ENCODE measurements at regions not wholly inside any gene's neighbourhood (a gene's known extent, or its start where the extent isn't known, plus 50 kb on each side); places are given as distances from the start of the nearest gene placed in this dataset.

DNA sequence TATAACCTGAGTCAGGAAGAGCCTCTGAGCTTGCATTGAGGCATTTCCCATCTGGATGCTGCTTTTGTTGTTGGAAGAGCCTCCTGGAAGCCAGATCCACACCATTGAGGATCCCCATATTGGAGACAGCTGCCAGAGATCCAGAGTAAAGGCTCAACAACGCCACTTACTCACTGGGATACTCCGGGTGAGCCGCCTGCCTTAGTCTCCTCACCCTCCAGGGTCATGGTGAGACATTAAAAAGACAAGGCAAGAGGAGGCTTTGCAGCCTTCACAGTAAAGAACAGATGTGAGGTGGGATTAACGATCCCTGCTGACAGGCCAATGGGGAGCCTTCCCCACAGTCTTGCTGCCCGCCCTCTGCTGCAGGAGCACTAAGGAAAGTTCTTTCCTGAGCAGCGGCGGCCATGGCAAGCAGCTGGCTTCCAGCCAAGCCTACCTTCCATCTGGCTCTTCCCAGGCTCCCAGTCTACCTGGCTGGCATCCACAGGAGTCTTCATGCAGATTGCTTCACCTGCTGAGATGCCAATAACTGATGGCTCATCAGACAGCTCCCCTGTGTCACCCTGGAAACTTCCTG, 198.5 kb downstream of the CYLD start:
- ATAC-seq (no peak), DNase-seq (no peak)
- intact Hi-C loops (cut with micrococcal nuclease) = no loop called here

DNA sequence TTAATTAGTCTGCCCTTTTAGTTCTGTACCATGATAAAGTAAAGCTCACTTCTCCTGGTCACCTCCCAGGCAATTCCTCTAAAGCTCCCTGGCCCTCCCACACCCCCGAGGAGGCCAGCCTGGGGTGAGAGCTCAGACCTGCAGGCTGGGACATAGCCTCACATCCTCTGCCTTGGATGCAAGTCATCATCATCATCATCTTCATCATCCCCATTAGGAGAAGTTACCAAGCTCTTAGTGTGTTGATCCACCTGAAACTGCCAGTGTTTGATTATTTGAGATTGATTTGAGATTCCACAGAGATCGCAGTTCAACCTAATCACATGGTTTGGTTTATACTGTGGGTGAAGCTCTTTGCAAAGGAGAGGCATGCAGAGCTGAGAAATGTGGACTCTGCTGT, 197.5 kb downstream of the CYLD start:
- intact Hi-C loops (cut with micrococcal nuclease) = no loop called here
- ATAC-seq (no peak), DNase-seq (no peak)

DNA sequence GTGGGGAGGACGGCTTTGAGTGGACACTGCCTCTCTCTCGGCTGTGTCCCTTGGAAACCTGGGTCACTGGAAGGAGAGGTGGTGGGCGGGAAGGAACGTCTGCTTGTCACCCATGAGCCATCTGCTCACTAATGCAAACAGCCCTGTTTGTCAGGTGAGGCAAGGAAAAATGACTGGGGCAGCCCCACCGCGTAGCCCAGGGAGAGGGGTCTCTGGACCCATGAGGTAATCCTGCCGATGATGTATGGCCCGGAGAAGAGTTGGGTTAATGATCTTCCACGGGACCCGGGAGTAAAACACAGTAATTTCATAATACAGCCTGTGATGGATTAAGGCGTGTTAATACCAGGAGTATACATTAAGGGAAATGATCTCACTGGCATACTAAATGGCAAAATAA, 197.0 kb downstream of the CYLD start:
- no peak for ATAC-seq
- no peak for DNase-seq
- intact Hi-C loops (cut with micrococcal nuclease) = no loop called here

DNA sequence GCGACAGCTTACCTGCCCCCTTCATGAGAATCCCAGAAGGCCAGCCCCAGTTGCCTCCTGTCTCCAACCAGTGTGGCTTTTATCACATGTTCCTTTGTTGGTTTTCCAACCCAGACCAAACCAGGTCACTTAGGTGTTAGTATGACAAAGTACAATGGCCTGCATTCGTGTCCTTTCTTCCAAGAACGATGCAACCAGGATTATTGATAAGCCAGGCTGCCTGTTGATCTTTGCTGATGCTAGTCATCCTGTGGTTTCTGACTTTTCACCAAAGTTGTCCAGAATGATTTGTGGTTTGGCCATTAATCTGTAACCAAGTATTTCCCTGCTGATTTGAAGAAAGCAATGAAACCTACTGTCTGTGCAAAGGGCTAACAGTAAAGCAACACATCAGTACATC, 191.4 kb downstream of the CYLD start:
- intact Hi-C loops (cut with micrococcal nuclease) = no loop called here
- no peak for ATAC-seq
- no peak for DNase-seq

DNA sequence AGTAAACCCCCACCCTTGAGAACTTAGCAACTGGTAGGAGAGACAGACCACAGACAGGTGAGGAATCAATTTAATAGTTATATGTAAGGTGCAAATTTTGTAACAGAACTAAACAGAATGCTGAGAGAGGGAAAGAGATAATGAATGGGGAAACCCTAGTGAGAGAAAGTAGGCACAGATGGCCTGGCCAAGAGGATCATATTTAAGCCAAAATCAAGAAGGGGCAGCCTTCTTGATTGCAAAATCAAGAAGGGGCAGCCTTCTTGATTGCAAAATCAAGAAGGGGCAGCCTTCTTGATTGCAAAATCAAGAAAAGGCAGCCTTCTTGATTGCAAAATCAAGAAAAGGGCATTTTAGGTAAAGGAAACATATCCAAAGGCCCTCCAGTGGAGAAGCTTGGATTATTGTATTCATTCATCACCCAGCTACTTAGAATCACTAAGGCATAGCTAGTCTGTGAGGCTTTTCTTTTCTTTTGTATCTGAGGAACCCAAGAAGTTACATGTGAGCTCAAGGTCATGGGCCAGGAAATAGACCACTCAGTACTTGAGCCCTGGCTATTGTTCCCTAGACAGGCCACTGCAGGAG, 190.6 kb downstream of the CYLD start:
- intact Hi-C loops (cut with micrococcal nuclease) = no loop called here
- DNase-seq (no peak), ATAC-seq (no peak)

DNA sequence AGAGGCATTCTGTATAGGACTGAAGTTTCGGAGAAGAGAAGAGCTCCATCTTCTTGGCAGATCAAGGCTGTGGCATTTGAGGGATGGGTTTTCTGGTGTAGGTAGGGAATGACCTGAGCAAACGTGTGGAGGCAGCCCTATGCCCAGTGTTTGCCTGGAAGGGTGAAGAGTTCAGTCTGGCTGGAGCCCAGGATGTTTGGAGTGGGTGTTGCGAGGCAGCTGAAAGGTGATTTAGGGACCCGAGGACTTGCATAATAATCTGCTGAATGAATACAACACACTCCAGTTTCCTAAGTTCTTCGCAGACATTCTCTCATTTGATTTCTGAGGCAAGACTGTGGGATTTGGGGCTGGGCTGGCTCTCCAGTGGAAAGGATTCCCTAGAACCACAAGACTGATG, 186.2 kb downstream of the CYLD start:
- intact Hi-C loops (cut with micrococcal nuclease) = no loop called here
- DNase-seq (no peak), ATAC-seq (no peak)

DNA sequence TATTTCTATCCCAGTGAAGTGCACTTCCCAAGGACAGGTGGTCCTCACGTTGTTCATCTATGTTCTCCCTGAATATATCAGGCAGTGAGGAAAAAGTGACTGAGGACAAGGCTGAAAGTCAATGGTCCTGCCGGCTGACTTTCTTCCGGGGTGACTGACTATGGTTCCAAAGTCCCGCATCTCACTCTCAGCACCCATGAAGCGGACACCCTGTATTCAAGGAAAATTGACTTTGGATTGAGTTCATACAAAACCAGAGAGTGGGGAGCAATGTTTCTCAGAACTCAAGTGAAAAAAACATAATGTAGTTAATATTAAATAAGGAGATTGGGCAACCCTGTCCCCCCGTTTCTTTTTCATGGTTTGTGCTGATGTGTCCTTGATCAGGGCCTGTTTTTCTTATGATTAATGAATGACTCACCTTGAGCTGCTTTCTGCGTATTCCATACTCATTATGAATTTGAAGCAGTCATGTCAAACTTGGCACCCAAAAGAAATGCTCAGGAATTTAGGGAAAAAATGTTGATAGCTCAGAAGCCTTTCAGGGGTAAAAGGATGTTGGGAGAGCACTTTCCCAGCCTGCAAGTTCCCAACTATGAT, 184.0 kb downstream of the CYLD start:
- intact Hi-C loops (cut with micrococcal nuclease) = no loop called here
- ATAC-seq (no peak), DNase-seq (no peak)

DNA sequence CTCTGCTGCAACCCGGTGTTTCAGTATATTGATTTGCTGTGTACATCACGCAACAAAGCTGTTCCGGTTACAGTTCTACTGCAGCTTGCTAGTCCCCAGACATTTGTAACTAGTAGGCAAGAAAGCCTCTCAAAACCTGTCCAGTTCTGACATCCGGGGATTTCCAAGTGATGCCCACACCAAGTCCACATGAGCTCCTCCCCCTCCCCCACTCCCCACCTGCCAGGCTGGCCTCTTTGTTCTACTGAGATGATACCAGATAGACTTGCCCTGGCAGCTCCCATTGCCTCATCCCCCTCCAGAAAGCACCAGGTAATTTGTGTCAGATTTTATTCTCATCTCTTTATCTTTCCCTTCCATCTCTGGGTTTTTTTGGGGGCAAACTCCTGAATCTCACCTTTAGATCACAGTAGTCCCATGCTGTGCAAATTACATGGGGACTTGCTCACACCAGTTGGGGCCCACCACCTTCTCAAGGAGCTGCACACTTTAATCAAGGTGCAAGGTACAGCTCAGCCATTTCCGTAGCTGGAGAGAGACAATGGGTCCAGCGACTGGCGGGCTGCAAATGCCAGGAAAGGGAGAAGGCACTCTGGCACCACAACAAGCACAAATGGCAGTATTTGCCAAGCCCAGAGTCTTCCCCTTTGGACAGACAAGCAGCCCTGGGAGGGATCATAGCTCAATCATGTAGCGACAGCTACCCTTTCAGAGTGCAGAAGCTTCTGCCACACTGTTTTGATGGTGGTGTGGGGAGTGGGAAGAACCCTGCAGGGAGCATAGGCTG, 183.1 kb downstream of the CYLD start:
- intact Hi-C loops (cut with micrococcal nuclease) = no loop called here
- no peak for ATAC-seq
- DNase-seq = no peak

DNA sequence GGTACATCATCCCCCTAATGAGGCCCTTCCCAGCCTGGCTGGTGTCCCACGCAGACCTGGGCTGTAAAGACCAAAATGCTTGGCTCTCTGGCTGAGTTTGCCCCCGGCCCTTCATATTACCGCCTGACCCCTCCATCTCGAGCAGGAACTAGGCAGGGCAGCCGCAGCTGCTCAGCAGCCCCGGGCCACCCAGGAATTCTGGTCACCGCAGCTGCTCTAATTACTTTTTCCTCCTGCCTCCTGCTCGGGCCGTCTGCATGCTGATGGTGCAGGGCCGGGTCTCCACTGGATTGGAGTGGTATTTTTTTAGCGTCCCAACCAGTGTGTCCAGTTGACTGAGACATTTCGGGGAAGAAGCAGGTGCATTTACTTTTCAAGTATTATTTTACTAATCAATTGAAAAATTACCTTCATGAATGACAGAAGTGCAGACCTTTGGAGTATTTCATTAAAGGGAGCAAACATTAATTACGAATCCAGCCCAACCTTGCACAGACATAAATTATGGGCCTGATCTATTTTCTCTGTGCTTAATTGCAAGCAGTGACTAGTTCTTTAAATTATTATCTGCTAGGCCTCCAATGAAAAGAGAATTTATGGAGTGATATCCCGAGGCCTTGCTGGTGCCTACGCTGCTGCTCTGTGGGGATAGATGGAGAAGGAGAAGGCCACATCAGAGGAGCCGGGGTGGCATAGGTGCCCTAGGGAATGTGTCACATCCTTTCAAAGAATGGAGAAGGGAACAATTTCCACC, 176.2 kb downstream of the CYLD start:
- ATAC-seq = no peak
- intact Hi-C loops (cut with micrococcal nuclease) = no loop called here

DNA sequence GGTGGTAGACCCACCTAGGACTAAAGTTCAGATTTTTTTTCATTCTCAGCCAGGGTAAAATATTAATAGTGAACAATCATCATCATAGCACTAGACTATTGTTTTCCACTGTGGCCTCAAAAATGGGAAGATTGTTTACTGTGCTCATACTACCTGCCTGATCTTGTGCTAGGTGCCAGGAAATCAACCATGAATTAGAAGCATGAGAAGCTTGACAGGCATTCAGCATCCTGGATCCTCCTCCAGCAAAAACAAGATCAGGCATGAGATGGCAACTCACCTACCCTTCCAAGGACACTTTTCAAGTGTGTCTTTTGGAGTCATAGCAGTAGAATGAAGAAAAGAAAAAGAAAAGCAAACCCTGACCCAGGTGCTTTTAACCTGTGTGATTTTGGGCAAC, 174.2 kb downstream of the CYLD start:
- no peak for DNase-seq
- ATAC-seq = no peak
- intact Hi-C loops (cut with micrococcal nuclease) = no loop called here

More for the DNA sequence above, 176.2 kb downstream of the CYLD start:
- DNase-seq = no peak

DNA sequence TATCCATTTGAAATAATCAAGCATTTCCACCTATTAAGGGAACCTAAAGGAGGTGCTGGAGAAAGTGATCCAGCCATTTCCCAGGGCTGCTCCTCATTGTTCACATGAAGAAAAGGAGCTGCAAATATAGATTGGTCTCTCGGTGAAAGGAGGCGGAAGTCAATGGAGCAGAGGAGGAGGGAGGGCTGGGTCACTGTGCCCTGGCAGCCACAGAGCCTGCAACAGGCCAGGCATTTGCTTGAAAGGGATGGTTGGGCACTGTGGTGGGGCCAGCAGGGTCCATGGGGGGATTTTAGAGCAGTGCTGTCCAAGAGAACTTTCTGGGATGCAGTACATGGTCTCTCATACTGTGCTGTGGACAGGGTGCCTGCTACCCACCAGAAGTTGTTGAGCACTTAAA, 173.2 kb downstream of the CYLD start:
- intact Hi-C loops (cut with micrococcal nuclease) = no loop called here
- no peak for ATAC-seq

DNA sequence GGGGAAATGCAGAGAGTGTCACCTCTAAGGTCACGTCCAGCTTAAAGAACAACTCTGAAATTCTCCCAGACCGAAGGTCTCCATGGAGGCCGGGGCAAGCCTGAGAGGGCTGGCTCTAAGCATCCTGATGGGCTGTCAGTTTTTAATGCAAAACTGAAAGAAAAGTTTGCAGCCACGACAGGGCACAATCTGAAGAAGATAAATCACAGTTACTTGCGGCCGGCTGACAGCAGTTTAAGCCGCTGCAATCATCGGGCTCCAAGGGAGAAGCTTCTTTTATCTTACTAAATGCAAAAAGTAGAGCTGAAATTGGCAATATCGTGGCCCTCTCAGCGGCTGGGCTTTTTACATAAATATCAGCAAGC, 168.8 kb downstream of the CYLD start:
- ATAC-seq = no peak
- DNase-seq = no peak
- intact Hi-C loops (cut with micrococcal nuclease) = no loop called here

More for the DNA sequence above, 173.2 kb downstream of the CYLD start:
- no peak for DNase-seq

DNA sequence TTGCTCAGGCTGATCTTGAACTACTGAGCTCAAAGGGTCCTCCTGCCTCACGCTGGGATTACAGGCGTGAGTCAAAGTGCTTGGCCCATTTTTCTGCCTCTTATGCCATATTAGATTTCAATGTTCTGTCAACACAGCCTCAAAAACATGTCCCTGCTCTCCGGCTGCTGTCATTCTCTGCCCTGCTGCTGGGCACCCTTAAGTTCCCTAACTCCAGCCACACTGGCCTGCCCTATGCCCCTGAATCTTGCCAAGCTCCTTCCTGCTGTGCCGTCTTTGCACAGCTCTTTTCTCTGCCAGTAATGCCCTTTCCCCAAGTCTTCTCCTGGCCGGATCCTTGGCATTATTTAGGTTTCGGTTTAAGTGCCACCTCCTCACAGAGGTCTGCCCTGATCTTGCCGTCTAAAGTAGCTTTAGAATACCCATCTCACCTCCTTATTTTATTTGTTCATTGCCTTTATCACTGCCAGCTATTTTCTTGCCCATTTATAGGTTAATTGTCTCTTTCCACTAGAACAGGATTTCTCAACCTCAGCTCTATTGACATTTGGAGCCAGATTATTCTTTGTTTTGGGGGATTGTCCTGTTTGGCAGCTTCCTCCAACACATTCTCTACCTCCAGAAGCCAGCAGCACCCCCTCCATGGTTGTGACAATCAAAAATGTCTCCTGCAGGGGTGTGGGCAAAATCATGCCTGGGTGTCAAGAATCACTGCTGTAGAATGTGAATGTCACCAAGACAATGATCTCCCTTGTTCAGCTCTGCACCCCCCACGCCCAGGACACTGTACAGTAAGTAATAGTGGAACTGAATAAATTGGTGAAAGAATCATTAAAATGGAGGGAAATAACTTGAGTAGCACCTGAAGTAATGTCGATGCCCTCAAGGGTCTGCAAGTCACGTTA, 168.2 kb downstream of the CYLD start:
- ATAC-seq (no peak), DNase-seq (no peak)
- intact Hi-C loops (cut with micrococcal nuclease) = no loop called here

DNA sequence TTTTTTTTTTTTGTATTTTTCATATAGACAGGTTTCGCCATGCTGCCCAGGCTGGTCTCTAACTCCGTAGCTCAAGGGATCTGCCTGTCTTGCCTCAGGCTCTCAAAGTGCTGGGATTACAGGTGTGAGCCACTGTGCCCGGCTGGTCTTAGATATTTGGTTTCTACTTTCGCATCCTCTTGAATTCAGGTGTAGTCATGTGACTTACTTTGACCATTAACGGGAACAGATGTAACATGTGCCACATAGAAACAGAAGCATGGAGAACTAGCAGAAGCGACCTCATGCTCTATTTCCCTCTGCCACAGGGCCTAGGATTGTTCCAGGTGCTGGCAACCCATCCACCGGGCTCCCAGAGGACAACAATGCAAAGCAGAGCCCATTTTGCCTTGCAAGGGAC, 166.6 kb downstream of the CYLD start:
- DNase-seq (no peak), ATAC-seq (no peak)
- intact Hi-C loops (cut with micrococcal nuclease) = no loop called here

DNA sequence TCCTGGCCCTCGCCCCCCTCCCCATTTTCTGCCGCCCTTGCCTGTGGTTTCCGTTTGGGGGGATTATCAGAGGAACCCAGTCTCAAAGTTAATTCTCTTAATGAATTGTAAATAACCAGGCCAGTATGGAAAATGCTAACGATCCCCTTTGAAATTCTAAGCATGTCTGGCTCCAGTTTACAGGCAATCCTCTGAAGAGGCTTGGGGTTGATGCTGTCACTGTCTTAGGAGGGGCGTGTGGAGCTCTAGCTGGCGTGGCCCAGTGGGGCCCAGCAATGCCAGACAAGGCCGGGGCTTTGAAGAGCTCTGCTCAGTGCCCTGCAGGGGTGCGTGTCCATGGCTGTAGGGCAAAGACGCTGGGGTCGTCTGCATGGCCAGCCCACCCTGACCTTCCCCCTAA, 164.6 kb downstream of the CYLD start:
- intact Hi-C loops (cut with micrococcal nuclease) = no loop called here
- no peak for DNase-seq
- ATAC-seq = no peak

DNA sequence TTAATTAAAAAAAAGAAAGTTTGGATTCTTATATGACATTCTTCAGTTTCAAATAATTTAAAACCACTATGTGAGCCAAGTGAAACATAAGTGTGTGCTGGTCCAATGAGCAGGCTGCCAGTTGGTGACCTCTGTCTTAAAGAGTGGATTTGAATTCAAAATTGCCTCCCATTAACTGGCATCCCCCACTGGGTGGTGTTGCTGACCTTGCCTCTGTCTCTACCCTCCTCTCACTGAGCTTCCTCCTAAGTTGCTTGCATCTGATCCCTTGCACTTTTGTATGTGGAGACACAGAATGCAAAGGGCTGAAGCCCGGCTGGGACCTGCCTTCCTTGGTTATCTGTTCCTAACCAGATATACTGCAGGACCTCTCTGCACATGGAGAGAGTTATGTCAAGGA, 160.6 kb downstream of the CYLD start:
- intact Hi-C loops (cut with micrococcal nuclease) = no loop called here
- DNase-seq = no peak
- ATAC-seq = no peak

DNA sequence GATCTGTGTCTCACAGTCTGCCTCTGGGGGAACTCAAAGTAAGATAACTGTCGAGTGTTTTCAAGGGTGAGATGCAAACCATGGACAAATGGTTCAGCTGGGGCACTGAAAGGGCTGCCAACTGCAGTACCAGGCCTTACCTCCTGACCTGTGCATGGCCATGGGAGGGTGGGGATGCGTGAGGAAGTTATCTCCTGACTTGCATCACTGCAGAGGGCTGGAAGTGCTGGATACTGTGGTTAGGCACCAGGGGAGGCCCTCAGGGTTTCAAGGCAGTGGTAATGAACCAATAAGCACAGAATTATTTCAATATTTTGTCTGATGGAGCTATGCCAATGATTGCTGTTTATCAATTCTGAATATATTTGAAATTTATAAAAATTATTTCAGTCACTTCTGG, 159.2 kb downstream of the CYLD start:
- DNase-seq = no peak
- intact Hi-C loops (cut with micrococcal nuclease) = no loop called here
- ATAC-seq = no peak

DNA sequence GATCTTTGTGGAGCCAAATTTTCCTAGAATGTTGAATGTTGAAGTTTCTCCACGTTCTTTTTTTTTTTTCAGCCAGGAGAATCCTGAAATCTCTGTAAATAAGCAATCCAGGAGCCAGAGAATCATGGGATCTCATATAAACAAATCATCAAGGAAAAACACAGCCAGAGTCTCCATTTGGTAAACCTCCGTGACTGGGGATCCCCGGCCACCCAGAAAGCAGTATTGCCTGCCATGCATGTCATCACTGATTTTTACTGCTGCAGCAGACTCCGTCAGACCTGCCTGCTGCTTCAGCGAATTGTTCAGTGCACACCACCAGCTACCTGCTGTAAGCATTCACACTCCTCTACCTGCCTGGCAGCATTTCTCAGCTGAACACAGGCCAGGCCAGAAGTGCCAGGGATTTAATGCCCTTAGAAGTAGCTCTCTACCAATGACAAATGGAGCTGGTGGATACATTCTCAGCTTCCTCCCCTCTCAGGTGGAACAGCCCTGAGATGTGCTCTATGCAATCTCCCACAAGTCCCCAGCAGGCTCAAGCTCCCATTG, 158.6 kb downstream of the CYLD start:
- DNase-seq (no peak), ATAC-seq (no peak)
- intact Hi-C loops (cut with micrococcal nuclease) = no loop called here

DNA sequence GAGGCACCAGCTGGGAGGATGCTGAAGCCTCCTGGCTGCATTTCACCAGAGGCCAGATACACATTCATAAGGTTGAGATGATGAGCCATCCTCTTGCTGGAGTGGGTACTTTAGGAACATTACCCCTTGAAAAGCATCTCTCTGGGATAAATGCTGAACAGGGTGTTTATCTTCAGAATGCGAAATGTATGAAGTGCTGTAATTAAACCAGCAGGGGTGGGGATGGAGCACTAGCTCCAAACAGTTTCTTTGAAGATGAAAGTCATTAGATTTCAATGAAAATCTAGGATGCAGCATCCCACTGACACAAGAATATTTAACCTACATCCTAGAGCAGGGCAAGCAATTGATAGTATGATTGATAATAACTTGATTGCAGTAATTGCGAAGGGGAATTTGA, 158.1 kb downstream of the CYLD start:
- DNase-seq = no peak
- ATAC-seq = no peak
- intact Hi-C loops (cut with micrococcal nuclease) = no loop called here
